DOHH2 (cell line): ENCODE measurements at regions not wholly inside any gene's neighbourhood (a gene's known extent, or its start where the extent isn't known, plus 50 kb on each side); places are given as distances from the start of the nearest gene placed in this dataset.

Experiments
- H3F3A ChIP-seq: fragments of 200-600 bp; sonication (generic), shearing (Covaris generic); 2 replicates; pipeline ENCODE4 v1.6.0; 2016; ENCODE audit warnings: antibody characterized with exemption, mild to moderate bottlenecking; ENCODE audit not compliant: control insufficient read depth, insufficient read depth
- H3K27ac ChIP-seq: fragments of 200-600 bp; sonication (generic); 2 replicates; pipeline ENCODE4 v1.5.1; 2014; ENCODE audit warnings: low read depth, mild to moderate bottlenecking, low read length, moderate library complexity
- H3K27me3 ChIP-seq: fragments of 200-600 bp; sonication (generic); 2 replicates; pipeline ENCODE4 v1.6.1; 2014; ENCODE audit warnings: mild to moderate bottlenecking, low read length, mixed read lengths; ENCODE audit not compliant: control insufficient read depth
- H3K36me3 ChIP-seq: fragments of 200-600 bp; sonication (generic); 2 replicates; pipeline ENCODE4 v1.6.1; 2014; ENCODE audit warnings: mild to moderate bottlenecking, low read length, moderate library complexity, mixed read lengths; ENCODE audit not compliant: control insufficient read depth
- H3K4me1 ChIP-seq: fragments of 200-600 bp; sonication (generic); 2 replicates; pipeline ENCODE4 v1.6.1; 2014; ENCODE audit warnings: mild to moderate bottlenecking, low read length, mixed read lengths; ENCODE audit not compliant: control insufficient read depth
- H3K4me2 ChIP-seq: fragments of 200-600 bp; sonication (generic); 2 replicates; pipeline ENCODE4 v1.6.0; 2014; ENCODE audit warnings: mild to moderate bottlenecking, low read length, moderate library complexity
- H3K4me3 ChIP-seq: fragments of 200-600 bp; sonication (generic); 2 replicates; pipeline ENCODE4 v1.5.1; 2014; ENCODE audit warnings: mild to moderate bottlenecking, low read length, mixed read lengths
- H3K79me2 ChIP-seq: fragments of 200-600 bp; sonication (generic); 2 replicates; pipeline ENCODE4 v1.6.1; 2014; ENCODE audit warnings: mild to moderate bottlenecking, low read length, mixed read lengths; ENCODE audit not compliant: control insufficient read depth
- H3K9me2 ChIP-seq: fragments of 200-600 bp; sonication (generic); replicated peaks from 2 replicates; pipeline ENCODE4 v1.6.1; 2014; ENCODE audit warnings: mild to moderate bottlenecking, low read length, mixed read lengths; ENCODE audit not compliant: control insufficient read depth
- H3K9me3 ChIP-seq: fragments of 200-600 bp; sonication (generic); 2 replicates; pipeline ENCODE4 v1.6.1; 2014; ENCODE audit warnings: antibody characterized with exemption, low read length, mixed read lengths; ENCODE audit not compliant: control insufficient read depth, insufficient read depth
- H4K20me1 ChIP-seq: fragments of 200-600 bp; sonication (generic); 2 replicates; pipeline ENCODE4 v1.6.0; 2014; ENCODE audit warnings: low read depth, mild to moderate bottlenecking, antibody characterized with exemption, low read length, moderate library complexity; ENCODE audit not compliant: control insufficient read depth, insufficient read depth
- EZH2phosphoT487 ChIP-seq: fragments of 200-600 bp; sonication (generic); IDR thresholded peaks from 2 replicates; pipeline ENCODE4 v1.6.1; 2017; ENCODE audit warnings: borderline replicate concordance, mild to moderate bottlenecking, antibody characterized with exemption, low read length, moderate library complexity, mixed read lengths
- TF ChIP-seq, protein P1 (sequence below): fragments of 200-600 bp; sonication (generic); IDR thresholded peaks from one replicate; pipeline ENCODE4 v1.5.1; 2014; ENCODE audit warnings: antibody characterized with exemption, mild to moderate bottlenecking, low read depth, low read length; ENCODE audit not compliant: poor library complexity, severe bottlenecking

DNA sequence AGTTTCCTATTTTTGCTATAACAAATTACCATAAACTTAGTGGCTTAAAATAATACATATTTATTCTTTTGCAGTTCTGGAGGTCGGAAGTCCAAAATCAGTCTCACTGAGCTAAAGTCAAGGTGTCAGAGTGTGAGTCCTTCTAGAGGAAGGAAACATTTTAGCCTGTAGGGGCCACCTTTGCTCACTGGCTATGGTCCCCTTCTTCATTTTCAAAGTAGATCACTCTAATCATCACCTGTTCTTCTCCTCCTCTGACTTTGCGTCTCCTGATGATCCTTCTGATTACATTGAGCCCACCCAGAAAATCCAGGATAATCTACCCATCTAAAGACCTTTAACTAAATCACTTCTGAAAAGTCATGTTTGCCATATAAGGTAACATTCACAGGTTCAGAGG, 534.4 kb upstream of the SALL1 start:
- no peak for TF ChIP-seq EZH2phosphoT487
- TF ChIP-seq, protein P1, sequence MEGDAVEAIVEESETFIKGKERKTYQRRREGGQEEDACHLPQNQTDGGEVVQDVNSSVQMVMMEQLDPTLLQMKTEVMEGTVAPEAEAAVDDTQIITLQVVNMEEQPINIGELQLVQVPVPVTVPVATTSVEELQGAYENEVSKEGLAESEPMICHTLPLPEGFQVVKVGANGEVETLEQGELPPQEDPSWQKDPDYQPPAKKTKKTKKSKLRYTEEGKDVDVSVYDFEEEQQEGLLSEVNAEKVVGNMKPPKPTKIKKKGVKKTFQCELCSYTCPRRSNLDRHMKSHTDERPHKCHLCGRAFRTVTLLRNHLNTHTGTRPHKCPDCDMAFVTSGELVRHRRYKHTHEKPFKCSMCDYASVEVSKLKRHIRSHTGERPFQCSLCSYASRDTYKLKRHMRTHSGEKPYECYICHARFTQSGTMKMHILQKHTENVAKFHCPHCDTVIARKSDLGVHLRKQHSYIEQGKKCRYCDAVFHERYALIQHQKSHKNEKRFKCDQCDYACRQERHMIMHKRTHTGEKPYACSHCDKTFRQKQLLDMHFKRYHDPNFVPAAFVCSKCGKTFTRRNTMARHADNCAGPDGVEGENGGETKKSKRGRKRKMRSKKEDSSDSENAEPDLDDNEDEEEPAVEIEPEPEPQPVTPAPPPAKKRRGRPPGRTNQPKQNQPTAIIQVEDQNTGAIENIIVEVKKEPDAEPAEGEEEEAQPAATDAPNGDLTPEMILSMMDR, result no peak
- H3F3A ChIP-seq, result no peaks in the 10 kb centered on the region
- H4K20me1 ChIP-seq, result no peaks in the 10 kb centered on the region
- H3K36me3 ChIP-seq, result no peaks in the 10 kb centered on the region
- H3K9me2 ChIP-seq, result no peaks in the 10 kb centered on the region
- no peaks in the 10 kb centered on the region for H3K4me1 ChIP-seq
- no peaks in the 10 kb centered on the region for H3K79me2 ChIP-seq
- H3K4me2 ChIP-seq, result no peak overlapping the region
- H3K27me3 ChIP-seq, result no peaks in the 10 kb centered on the region
- no peaks in the 10 kb centered on the region for H3K9me3 ChIP-seq
- no peak overlapping the region for H3K27ac ChIP-seq
- H3K4me3 ChIP-seq, result no peak overlapping the region

DNA sequence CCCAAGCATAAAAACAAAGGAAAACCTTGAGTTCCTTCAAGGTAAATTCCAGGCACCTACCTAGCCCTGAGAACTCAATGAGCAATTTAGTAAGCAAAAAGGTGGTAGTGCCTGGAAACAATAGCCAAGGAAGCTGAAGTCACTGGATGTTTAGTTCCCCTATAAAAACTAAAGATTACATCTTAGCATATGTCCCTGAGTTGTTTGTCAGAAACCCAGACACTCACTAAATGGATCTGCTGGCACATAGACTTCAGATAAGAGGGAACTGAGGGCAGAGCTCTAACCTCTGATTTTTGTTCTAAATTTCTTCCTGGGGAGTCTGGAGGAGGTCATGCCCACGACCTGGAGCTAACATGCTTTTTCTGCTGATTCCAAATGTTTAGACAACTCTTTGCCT, 532.8 kb upstream of the SALL1 start:
- no peaks in the 10 kb centered on the region for H3K9me3 ChIP-seq
- H3K9me2 ChIP-seq, result no peaks in the 10 kb centered on the region
- H3K79me2 ChIP-seq, result no peaks in the 10 kb centered on the region
- H3K4me3 ChIP-seq, result no peak overlapping the region
- no peak for TF ChIP-seq EZH2phosphoT487
- TF ChIP-seq, protein P1, result no peak
- H3K27ac ChIP-seq, result no peak overlapping the region
- no peaks in the 10 kb centered on the region for H3K4me1 ChIP-seq
- no peaks in the 10 kb centered on the region for H3F3A ChIP-seq
- H4K20me1 ChIP-seq, result no peaks in the 10 kb centered on the region
- no peak overlapping the region for H3K4me2 ChIP-seq
- no peaks in the 10 kb centered on the region for H3K36me3 ChIP-seq
- no peaks in the 10 kb centered on the region for H3K27me3 ChIP-seq

DNA sequence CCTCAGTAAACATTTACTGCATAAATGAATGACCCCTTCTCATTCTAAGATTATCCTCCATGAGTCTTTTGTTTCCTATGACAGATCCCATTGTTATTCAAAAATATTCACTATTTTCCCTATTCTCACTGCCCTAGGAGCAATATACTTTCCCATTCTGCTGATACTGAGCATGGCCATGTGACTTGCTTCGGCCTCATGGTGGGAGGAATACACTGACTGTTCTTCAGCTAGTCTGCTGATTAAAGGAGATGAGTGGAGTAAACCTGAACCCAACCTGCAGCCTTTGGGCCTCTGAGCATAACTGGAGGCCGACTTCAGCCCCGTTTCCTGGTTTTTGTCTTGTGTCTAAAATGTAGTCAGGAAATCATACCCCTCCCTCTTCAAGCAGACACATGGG, 531.8 kb upstream of the SALL1 start:
- no peak for TF ChIP-seq EZH2phosphoT487
- TF ChIP-seq, protein P1, result no peak

DNA sequence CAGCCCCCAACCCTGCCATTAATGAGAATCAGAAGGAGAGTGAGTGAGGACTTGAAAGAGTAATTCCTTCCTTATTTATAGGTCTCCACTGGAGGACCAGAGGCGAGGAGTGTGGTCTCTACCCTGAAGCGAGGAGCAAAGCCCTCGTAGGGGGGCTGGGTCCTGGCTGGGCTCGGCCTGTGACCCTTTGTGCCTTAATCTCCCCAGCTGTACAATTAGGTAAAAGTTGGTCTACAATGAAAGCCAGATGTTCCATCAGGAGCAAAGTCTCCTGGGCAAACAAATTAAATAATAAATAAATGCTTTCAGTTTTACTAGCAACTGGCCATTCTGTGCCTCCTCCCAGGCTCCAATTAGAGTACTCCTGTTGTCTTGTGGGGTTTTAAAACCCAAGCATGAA, 523.5 kb upstream of the SALL1 start:
- H3K9me2 ChIP-seq, result no peaks in the 10 kb centered on the region
- H3K36me3 ChIP-seq, result no peaks in the 10 kb centered on the region
- H3F3A ChIP-seq, result no peaks in the 10 kb centered on the region
- no peak overlapping the region for H3K4me3 ChIP-seq
- no peaks in the 10 kb centered on the region; the same call in 1 of the 2 replicates for H3K9me3 ChIP-seq
- TF ChIP-seq, protein P1, result no peak
- TF ChIP-seq EZH2phosphoT487, result no peak
- no peak overlapping the region for H3K4me2 ChIP-seq
- no peak overlapping the region for H3K27ac ChIP-seq
- H3K79me2 ChIP-seq, result no peaks in the 10 kb centered on the region
- no peaks in the 10 kb centered on the region for H3K27me3 ChIP-seq
- no peaks in the 10 kb centered on the region for H3K4me1 ChIP-seq
- H4K20me1 ChIP-seq, result no peaks in the 10 kb centered on the region

More for the DNA sequence above, 531.8 kb upstream of the SALL1 start:
- Histone ChIP-seq H4K20me1 (no peaks in the 10 kb centered on the region), H3K4me2 (no peak overlapping the region), H3F3A (no peaks in the 10 kb centered on the region), H3K4me3 (no peak overlapping the region), H3K36me3 (no peaks in the 10 kb centered on the region), H3K9me2 (no peaks in the 10 kb centered on the region), H3K27me3 (no peaks in the 10 kb centered on the region), H3K4me1 (no peaks in the 10 kb centered on the region), H3K9me3 (no peaks in the 10 kb centered on the region), H3K79me2 (no peaks in the 10 kb centered on the region), H3K27ac (no peak overlapping the region)
